Tibial artery (tissue), 4 donors: ENCODE measurements at regions not wholly inside any gene's neighbourhood (a gene's known extent, or its start where the extent isn't known, plus 50 kb on each side); places are given as distances from the start of the nearest gene placed in this dataset.

ENCODE experiments used
- DNase-seq, 2 donors: peaks; one replicate each; pipeline ENCODE4 v3.0.0-alpha.2; 2019
- H3K27ac ChIP-seq, 2 donors: fragments of 200-600 bp; sonication (generic) in 1 of 2; 1 replicate in 1 of 2; 2 replicates in 1 of 2; pipeline ENCODE4 v1.5.1; 2018 to 2019; ENCODE audit warnings: mild to moderate bottlenecking in 1 of 2
- H3K27me3 ChIP-seq, 2 donors: fragments of 200-600 bp; sonication (generic) in 1 of 2; one replicate each; pipeline versions ENCODE4 v1.5.1 to v1.6.0; 2016 to 2019
- H3K36me3 ChIP-seq, 3 donors: fragments of 200-600 bp; sonication (generic) in 2 of 3; one replicate each; pipeline ENCODE4 v1.5.1; 2016 to 2019; ENCODE audit warnings: mild to moderate bottlenecking in 2 of 3
- H3K4me1 ChIP-seq, 4 donors: fragments of 200-600 bp; sonication (generic) in 2 of 4; 1 replicate in 3 of 4; 2 replicates in 1 of 4; pipeline ENCODE4 v1.5.1; 2016 to 2019
- H3K4me3 ChIP-seq, 2 donors: fragments of 200-600 bp; sonication (generic) in 1 of 2; 1 replicate in 1 of 2; 2 replicates in 1 of 2; pipeline ENCODE4 v1.5.1; 2018 to 2019; ENCODE audit warnings: mild to moderate bottlenecking in 2 of 2
- H3K9me3 ChIP-seq, 3 donors: fragments of 200-600 bp; sonication (generic) in 1 of 3; one replicate each; pipeline ENCODE4 v1.5.1; 2016 to 2019
- intact Hi-C: fragments of 100-400 bp; cut with DNase I; formaldehyde crosslinking; loops from one replicate; pipeline ENCODE4 v1.15.0; 2023; ENCODE audit warnings: low total_unique reads
- TF ChIP-seq, protein P1 (sequence below), 2 experiments: fragments of 200-600 bp in 1 of 2; fragments of 450-650 bp in 1 of 2; IDR thresholded peaks; one replicate each; pipeline ENCODE4 v1.5.1; 2017 to 2019; ENCODE audit warnings: antibody characterized with exemption in 2 of 2, mild to moderate bottlenecking in 1 of 2, moderate library complexity in 1 of 2

DNA sequence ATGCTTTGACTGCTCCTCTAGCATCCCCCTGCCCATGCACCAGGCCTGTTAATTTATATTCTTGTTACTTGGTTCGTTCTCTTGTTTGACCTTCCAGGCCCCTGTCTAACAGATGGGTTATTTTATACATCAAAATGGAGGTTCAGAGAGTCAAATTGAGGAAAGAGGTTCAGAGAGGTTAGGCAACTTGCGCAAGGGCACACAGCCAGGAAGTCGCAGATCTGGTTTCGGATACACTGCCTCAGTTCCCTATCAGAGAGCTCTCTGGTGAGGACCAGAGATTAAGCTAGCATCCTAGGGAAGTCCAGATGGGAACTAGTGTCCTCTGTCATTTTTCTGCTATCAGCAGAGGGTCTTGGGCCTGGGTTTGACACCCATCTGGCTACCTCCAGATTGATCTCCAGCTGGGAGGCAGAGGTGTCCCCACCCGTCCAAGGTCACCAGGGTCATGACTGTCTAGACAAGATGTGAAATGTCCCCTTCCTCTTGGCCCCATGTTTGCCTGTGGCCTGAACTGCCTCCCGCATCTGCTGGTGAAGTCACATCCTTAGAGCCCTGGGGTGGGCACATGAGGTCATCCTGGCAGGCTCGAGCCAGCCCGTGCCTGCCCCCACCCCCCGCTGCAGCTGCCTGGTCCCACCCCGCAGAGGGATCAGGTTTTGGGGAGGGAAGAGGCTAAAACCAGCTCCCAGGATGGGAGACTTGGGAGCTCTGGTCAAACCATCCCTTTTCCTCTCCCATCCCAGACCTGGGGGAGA is 84.3 kb upstream of the NCOR2 start:
- intact Hi-C loops, result no loop called here
- no peak overlapping the region for H3K27ac ChIP-seq
- peaks cover 0 to 5% (median 0%) of the 10 kb centered on the region in 3 donors for H3K9me3 ChIP-seq
- no peak for DNase-seq
- no peak overlapping the region for H3K4me3 ChIP-seq
- peaks cover 7 to 36% (median 17%) of the 10 kb centered on the region in 4 donors for H3K4me1 ChIP-seq
- TF ChIP-seq, protein P1, sequence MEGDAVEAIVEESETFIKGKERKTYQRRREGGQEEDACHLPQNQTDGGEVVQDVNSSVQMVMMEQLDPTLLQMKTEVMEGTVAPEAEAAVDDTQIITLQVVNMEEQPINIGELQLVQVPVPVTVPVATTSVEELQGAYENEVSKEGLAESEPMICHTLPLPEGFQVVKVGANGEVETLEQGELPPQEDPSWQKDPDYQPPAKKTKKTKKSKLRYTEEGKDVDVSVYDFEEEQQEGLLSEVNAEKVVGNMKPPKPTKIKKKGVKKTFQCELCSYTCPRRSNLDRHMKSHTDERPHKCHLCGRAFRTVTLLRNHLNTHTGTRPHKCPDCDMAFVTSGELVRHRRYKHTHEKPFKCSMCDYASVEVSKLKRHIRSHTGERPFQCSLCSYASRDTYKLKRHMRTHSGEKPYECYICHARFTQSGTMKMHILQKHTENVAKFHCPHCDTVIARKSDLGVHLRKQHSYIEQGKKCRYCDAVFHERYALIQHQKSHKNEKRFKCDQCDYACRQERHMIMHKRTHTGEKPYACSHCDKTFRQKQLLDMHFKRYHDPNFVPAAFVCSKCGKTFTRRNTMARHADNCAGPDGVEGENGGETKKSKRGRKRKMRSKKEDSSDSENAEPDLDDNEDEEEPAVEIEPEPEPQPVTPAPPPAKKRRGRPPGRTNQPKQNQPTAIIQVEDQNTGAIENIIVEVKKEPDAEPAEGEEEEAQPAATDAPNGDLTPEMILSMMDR (IDR thresholded peaks at IDR 0.05), result no peak
- H3K36me3 ChIP-seq, result no peaks in the 10 kb centered on the region
- no peaks in the 10 kb centered on the region for H3K27me3 ChIP-seq

DNA sequence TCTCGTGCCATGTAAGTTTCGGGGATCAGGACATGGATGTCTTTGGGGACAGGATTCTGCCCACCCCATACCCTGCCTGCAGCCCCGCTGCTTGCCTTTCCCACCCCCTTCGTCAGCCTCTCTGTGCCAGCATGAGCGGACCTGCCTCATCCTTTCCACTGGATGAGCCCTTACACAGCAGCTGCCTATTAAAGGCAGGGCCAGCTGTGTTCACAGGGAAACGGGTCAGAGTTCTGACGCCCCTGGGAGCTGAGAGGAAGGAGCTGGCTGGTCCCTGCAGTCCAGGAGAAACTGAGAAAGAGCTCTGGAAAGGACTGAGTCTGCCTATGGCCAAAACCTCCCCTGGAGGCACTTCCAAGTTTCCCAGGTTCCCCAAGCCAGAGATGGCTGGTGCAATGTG is 83.5 kb upstream of the NCOR2 start:
- no peaks in the 10 kb centered on the region for H3K36me3 ChIP-seq
- intact Hi-C loops, result no loop called here
- TF ChIP-seq, protein P1 (IDR thresholded peaks at IDR 0.05), result no peak
- DNase-seq, result no peak
- H3K4me1 ChIP-seq, result peaks cover 6 to 29% (median 13%) of the 10 kb centered on the region in 4 donors
- no peaks in the 10 kb centered on the region for H3K27me3 ChIP-seq
- no peak overlapping the region for H3K4me3 ChIP-seq
- H3K9me3 ChIP-seq, result peaks cover 0 to 5% (median 0%) of the 10 kb centered on the region in 3 donors
- no peak overlapping the region for H3K27ac ChIP-seq

DNA sequence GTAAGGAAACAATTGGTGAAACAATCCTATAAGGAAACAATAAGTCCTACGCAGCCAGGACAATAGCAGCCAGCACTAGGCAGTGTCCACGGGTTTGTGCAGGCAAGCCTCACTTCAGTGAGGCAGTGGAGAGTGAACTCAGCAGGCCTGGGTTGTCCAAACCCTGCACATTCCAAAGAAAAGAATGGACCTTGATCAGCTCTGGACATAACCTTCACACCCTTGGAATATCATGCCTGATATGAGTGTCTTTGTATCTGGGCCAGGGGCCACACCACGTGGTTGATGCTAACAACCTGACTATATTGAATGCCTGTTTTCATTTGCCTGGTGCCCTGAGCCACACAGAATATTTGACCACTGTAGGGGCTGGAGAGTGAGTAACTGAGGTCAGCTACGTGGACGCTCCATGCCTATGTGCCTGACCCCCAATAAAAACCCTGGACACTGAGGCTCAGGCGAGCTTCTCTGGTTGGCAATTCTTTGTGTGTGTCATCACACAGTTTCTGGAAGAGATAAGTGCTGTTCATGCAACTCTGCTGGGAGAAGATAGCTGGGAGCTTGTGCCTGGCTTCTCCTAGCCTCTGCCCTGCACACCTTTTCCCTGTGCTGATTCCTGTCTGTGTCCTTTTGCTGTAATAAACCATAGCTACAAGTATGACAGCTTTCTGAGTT is 81.4 kb upstream of the NCOR2 start:
- H3K36me3 ChIP-seq, result no peaks in the 10 kb centered on the region
- TF ChIP-seq, protein P1 (IDR thresholded peaks at IDR 0.05), result no peak
- intact Hi-C loops, result no loop called here
- DNase-seq, result no peak
- no peak overlapping the region for H3K4me3 ChIP-seq
- H3K9me3 ChIP-seq, result peaks cover 0 to 5% (median 0%) of the 10 kb centered on the region in 3 donors
- peaks cover 0 to 13% (median 3%) of the 10 kb centered on the region in 4 donors for H3K4me1 ChIP-seq
- H3K27me3 ChIP-seq, result no peaks in the 10 kb centered on the region
- H3K27ac ChIP-seq, result no peak overlapping the region

DNA sequence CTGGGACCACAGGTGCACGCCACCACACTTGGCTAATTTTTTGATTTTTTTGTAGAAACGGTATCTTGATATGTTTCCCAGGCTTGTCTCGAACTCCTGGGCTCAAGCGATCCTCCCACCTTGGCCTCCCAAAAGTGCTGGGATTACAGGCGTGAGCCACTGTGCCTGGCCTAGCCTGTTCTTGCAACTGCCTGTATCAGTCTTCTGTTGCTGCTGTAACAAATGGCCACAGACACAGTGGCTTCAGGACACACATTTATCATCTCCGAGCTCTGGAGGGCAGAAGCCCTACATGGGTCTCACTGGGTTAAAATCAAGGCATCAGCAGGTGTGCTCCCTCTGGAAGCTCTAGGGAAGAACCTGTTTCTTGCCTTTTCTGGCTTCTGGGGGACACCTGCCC is 79.9 kb upstream of the NCOR2 start:
- intact Hi-C loops, result no loop called here
- TF ChIP-seq, protein P1 (IDR thresholded peaks at IDR 0.05), result no peak

DNA sequence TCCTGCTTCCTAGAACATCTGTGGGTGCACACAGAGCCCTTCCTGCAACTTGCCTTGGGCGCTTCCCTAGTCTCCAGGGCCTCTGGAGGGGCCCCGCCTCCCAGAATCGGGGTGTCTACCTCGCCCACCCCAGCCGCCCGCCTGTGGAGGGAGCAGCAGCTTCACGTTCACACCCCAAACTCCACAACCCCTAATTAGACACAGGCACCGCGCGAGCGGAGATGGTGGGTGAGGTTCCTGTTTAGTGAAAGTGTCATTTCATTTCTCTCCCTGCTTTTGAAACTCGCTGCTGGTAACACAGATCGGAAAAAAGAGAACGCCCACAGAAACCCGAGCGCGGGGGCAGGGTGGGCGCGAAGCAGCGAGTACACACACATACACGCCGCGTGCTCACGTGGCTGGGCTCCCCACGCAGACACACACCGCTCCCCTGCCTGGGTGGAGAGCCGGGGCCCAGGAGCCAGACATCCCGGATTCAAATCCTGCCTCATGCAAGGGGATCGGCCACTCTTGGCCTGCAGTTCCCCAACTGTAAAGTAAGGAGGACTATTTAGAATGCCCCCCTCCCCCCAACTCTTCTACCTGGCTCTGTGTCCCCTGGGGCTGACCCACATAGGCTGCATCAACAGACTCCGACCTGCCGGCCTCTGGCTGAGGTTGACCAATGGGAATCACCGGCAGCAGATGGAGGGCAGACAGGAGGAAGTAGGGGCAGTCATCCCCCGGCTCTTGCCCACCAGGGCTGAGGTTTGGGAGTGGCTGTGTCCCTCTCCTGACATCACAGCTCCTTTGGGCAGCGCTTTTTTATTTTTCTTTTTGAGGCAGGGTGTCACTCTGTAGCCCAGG is 79.2 kb upstream of the NCOR2 start:
- DNase-seq, result no peak
- Histone ChIP-seq H3K27me3 (no peaks in the 10 kb centered on the region), H3K36me3 (no peaks in the 10 kb centered on the region), H3K4me1 (peaks cover 0 to 2% (median 0%) of the 10 kb centered on the region in 4 donors), H3K27ac (no peak overlapping the region), H3K4me3 (no peak overlapping the region), H3K9me3 (peaks cover 0 to 5% (median 0%) of the 10 kb centered on the region in 3 donors)
- TF ChIP-seq, protein P1 (IDR thresholded peaks at IDR 0.05), result no peak
- intact Hi-C loops, result no loop called here

More for the DNA sequence above, 79.9 kb upstream of the NCOR2 start:
- no peak overlapping the region for H3K4me3 ChIP-seq
- no peaks in the 10 kb centered on the region for H3K36me3 ChIP-seq
- no peak for DNase-seq
- H3K9me3 ChIP-seq, result peaks cover 0 to 5% (median 0%) of the 10 kb centered on the region in 3 donors
- no peak overlapping the region for H3K27ac ChIP-seq
- no peaks in the 10 kb centered on the region for H3K27me3 ChIP-seq
- H3K4me1 ChIP-seq, result peaks cover 0 to 9% (median 3%) of the 10 kb centered on the region in 4 donors
